ENCODE measurements at regions not wholly inside any gene's neighbourhood (a gene's known extent, or its start where the extent isn't known, plus 50 kb on each side); places are given as distances from the start of the nearest gene placed in this dataset.

DNA sequence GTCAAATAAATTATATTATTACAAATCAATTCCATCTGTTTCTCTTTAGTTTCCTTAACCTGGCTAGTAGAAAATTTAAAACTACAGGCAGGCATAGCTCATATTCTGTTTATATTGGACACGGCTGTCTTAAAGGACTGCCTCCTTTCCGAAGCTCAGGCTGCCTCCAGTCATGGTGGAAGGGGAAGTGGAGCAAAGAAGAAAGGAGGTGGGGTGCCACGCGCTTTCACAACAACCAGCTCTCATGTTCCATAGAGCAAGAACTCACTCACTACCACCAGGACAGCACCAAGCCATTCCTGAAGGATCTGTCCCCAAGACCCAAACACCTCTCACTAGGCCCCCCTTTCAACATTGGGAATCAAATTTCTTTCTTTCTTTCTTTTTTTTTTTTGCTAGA, 149.3 kb upstream of the KCNJ18 start:
- POLR2A ChIA-PET, result interaction anchor here (1.6 kb wide), 1 partner anchor 9 kb away, joined by 3 read pairs; no protein-coding TSS in a partner anchor
- no TSS peak for BruUV-seq (replicated peaks)
- 98% methylated on average over 4 of the region's 4 CpGs for WGBS (ENCODE audit: low lambda C conversion rate)
- DNase-seq (ENCODE audit: low spot score), result no peak
- Histone ChIP-seq H3K36me3 (replicated peaks in 1 of 2; ENCODE audit: control insufficient read depth in 1 of 2, insufficient read depth in 2 of 2, low read length in 2 of 2) (peaks cover 3 to 16% of the 10 kb centered on the region in 2 experiments; a peak in 2 of 5 replicates), H3K4me1 (ENCODE audit: insufficient read depth, low read length) (0 out of 2 replicates have a peak, but pooled peaks cover under 1% of the 10 kb centered on the region), H3K4me2 (ENCODE audit: low read depth, low read length) (no peak overlapping the region), H2AFZ (ENCODE audit: low read length) (no peak overlapping the region), H3K79me2 (ENCODE audit: insufficient read depth, low read length) (no peaks in the 10 kb centered on the region), H3K9ac (ENCODE audit: insufficient read depth, low read depth, low read length) (no peak overlapping the region), H3K27me3 (ENCODE audit: control insufficient read depth in 1 of 2, insufficient read depth in 2 of 2, low read length in 2 of 2) (no peaks in the 10 kb centered on the region), H3K27ac (ENCODE audit: extremely low read length, insufficient read depth, low read length) (no peak overlapping the region), H3K4me3 (replicated peaks in 1 of 3; ENCODE audit: insufficient read depth in 1 of 3, low read depth in 2 of 3, low read length in 3 of 3) (no peak overlapping the region), H3K9me3 (ENCODE audit: low read length) (0 out of 2 replicates have a peak, but pooled peaks cover 9% of the 10 kb centered on the region), H4K20me1 (ENCODE audit: insufficient read depth, low read length) (no peaks in the 10 kb centered on the region)
- no peak for ATAC-seq
- in situ Hi-C loops (cut with HindIII; ENCODE audit: extremely low pct_ligation_motif_present, low pct_unique_long_range_greater_than_20kb), result no loop called here
- FAIRE-seq, result no peak
- no peak for TF ChIP-seq U2AF2 (IDR thresholded peaks at IDR 0.05; ENCODE audit: low read depth, low read length)
- CTCF ChIA-PET (ENCODE audit: low intra/inter-chr PET ratio, low total read pairs), result no interaction called here
- intact Hi-C loops (cut with micrococcal nuclease; ENCODE audit: unreplicated experiment), result no loop called here

- DNase-seq (ENCODE audit: low spot score) (no peak), FAIRE-seq (no peak), ATAC-seq (no peak)
- Histone ChIP-seq H3K9ac (ENCODE audit: insufficient read depth, low read depth, low read length) (no peak overlapping the region), H3K9me3 (ENCODE audit: low read length) (no peaks in the 10 kb centered on the region), H3K27ac (ENCODE audit: extremely low read length, insufficient read depth, low read length) (no peak overlapping the region), H3K4me1 (ENCODE audit: insufficient read depth, low read length) (peaks cover 20% of the 10 kb centered on the region), H3K27me3 (ENCODE audit: control insufficient read depth in 1 of 2, insufficient read depth in 2 of 2, low read length in 2 of 2) (no peaks in the 10 kb centered on the region), H3K4me3 (replicated peaks in 1 of 3; ENCODE audit: insufficient read depth in 1 of 3, low read depth in 2 of 3, low read length in 3 of 3) (no peak overlapping the region), H3K36me3 (replicated peaks in 1 of 2; ENCODE audit: control insufficient read depth in 1 of 2, insufficient read depth in 2 of 2, low read length in 2 of 2) (peaks cover 3 to 16% of the 10 kb centered on the region in 2 experiments; a peak in 2 of 5 replicates), H3K79me2 (ENCODE audit: insufficient read depth, low read length) (no peaks in the 10 kb centered on the region), H2AFZ (ENCODE audit: low read length) (no peak overlapping the region), H4K20me1 (ENCODE audit: insufficient read depth, low read length) (peaks cover 4% of the 10 kb centered on the region; the same call in 1 of the 2 replicates), H3K4me2 (ENCODE audit: low read depth, low read length) (no peak overlapping the region)
- BruUV-seq (replicated peaks), result no TSS peak
- intact Hi-C loops (cut with micrococcal nuclease; ENCODE audit: unreplicated experiment), result no loop called here
- 97% methylated on average over 3 of the region's 3 CpGs for WGBS (ENCODE audit: low lambda C conversion rate)
- ChIA-PET CTCF (ENCODE audit: low intra/inter-chr PET ratio, low total read pairs) (no interaction called here), POLR2A (no interaction called here)
- in situ Hi-C loops (cut with HindIII; ENCODE audit: extremely low pct_ligation_motif_present, low pct_unique_long_range_greater_than_20kb), result no loop called here
- TF ChIP-seq KDM2A (CRISPR knock-in tag; IDR thresholded peaks at IDR 0.05; ENCODE audit: borderline replicate concordance, low read depth) (no peak), STAT6 (CRISPR knock-in tag; IDR thresholded peaks at IDR 0.05; ENCODE audit: borderline replicate concordance) (no peak), MTA1 (CRISPR knock-in tag; IDR thresholded peaks at IDR 0.05; ENCODE audit: borderline replicate concordance) (no peak), ZNF251 (CRISPR knock-in tag; IDR thresholded peaks at IDR 0.05) (no peak), TERF1 (CRISPR knock-in tag; IDR thresholded peaks at IDR 0.05) (no peak), NFATC3 (CRISPR knock-in tag; IDR thresholded peaks at IDR 0.05) (no peak), ZKSCAN1 (IDR thresholded peaks at IDR 0.05; ENCODE audit: low read length) (no peak), PCBP2 (optimal IDR thresholded peaks at IDR 0.05; ENCODE audit: low read depth, low read length, poor library complexity, severe bottlenecking) (no peak)
- TF ChIP-seq, protein P1, sequence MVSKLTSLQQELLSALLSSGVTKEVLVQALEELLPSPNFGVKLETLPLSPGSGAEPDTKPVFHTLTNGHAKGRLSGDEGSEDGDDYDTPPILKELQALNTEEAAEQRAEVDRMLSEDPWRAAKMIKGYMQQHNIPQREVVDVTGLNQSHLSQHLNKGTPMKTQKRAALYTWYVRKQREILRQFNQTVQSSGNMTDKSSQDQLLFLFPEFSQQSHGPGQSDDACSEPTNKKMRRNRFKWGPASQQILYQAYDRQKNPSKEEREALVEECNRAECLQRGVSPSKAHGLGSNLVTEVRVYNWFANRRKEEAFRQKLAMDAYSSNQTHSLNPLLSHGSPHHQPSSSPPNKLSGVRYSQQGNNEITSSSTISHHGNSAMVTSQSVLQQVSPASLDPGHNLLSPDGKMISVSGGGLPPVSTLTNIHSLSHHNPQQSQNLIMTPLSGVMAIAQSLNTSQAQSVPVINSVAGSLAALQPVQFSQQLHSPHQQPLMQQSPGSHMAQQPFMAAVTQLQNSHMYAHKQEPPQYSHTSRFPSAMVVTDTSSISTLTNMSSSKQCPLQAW (CRISPR knock-in tag; IDR thresholded peaks at IDR 0.05), result no peak
- TF ChIP-seq, protein P2, sequence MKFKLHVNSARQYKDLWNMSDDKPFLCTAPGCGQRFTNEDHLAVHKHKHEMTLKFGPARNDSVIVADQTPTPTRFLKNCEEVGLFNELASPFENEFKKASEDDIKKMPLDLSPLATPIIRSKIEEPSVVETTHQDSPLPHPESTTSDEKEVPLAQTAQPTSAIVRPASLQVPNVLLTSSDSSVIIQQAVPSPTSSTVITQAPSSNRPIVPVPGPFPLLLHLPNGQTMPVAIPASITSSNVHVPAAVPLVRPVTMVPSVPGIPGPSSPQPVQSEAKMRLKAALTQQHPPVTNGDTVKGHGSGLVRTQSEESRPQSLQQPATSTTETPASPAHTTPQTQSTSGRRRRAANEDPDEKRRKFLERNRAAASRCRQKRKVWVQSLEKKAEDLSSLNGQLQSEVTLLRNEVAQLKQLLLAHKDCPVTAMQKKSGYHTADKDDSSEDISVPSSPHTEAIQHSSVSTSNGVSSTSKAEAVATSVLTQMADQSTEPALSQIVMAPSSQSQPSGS (CRISPR knock-in tag; IDR thresholded peaks at IDR 0.05), result no peak
Observed at GRCh38 chr17:21545064-21545463, 147.3 kb upstream of the KCNJ18 start.

Data from HepG2 (cell line).